ENCODE measurements at regions not wholly inside any gene's neighbourhood (a gene's known extent, or its start where the extent isn't known, plus 50 kb on each side); places are given as distances from the start of the nearest gene placed in this dataset.

GRCh38 chr12:90020436-90020835 is 311.8 kb upstream of the ATP2B1 start:
- no peak for DNase-seq

GRCh38 chr12:90020014-90020413 is 311.4 kb upstream of the ATP2B1 start:
- DNase-seq: no peak

DNA sequence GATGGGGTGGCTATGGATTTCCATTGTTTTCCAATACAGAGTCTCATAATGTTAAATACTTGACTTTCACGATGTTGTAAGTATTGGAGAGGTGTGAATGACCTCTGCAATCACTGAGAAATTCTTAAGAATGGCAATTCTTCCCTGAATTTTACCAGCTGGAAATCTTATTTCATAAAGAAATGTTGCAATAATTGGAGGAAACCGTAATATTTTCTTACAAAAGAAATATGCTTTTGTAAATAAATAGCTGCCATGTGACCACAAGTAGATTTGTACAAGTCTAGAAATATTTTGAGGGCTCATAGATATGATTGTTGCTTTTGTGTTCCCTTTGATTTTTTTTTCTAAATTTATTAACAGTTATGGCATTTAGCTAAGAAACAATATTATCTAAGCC is 308.7 kb upstream of the ATP2B1 start:
- DNase-seq: no peak

GRCh38 chr12:90015228-90015627 is 306.6 kb upstream of the ATP2B1 start:
- DNase-seq: no peak

GRCh38 chr12:90013409-90013808 is 304.8 kb upstream of the ATP2B1 start:
- DNase-seq: no peak

DNA sequence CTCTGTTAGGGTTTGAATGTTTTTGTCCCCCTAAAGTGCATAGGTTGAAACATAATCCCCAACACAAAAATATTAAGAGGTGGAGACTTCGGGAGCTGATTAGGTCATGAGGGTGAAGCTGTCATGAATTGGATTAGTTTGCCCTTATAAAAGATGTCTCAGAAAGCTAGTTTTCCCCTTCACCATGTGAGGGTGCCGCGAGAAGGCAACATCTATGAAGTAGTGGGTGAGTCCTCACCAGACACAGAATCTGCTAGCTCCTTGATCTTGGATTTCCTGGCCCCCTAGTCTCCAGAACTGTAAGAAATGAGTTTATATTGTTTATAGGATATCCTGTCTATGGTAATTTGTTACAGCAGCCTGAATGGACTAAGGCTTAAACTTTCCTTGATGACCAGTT is 301.5 kb upstream of the ATP2B1 start:
- DNase-seq: no peak

GRCh38 chr12:90008277-90008676 is 299.6 kb upstream of the ATP2B1 start:
- DNase-seq: no peak

DNA sequence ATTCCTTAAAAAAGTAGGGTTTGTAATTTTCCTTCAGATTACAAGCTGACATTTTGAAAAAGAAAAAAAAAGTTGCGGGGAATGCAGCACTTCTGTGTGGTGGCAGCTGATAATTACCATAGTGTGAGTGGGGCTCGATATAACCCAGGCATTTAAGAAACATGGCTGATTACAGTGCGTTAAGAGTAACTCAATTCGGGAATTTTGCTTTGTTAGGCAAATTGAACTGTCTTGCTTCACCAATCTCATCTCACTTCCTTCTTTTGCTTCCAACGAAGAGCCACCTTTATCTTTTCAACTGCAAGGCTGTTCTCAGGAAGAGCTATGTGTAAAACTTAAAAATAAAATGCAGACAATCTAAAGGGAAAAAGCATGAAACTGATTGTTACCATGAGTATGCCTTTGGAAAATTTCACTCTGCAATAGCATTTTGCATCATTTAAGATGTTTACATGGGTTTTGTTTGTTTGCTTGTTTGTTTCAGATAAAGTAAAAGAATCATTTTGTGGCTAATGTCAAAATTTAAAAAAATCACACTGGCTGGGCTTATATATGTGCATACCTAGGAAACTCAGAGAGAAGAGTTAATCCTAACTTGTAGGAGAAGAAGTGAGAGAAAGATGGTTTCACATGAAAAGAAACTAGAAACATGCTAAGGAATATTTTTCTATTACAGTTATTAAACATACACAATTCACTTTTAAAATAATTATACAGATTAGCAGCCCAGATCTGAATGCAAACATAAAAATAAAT is 295.9 kb upstream of the ATP2B1 start:
- DNase-seq: no peak

GRCh38 chr12:90003688-90004087 is 295.1 kb upstream of the ATP2B1 start:
- no peak for DNase-seq

GRCh38 chr12:90000721-90001120 is 292.1 kb upstream of the ATP2B1 start:
- DNase-seq: no peak

DNA sequence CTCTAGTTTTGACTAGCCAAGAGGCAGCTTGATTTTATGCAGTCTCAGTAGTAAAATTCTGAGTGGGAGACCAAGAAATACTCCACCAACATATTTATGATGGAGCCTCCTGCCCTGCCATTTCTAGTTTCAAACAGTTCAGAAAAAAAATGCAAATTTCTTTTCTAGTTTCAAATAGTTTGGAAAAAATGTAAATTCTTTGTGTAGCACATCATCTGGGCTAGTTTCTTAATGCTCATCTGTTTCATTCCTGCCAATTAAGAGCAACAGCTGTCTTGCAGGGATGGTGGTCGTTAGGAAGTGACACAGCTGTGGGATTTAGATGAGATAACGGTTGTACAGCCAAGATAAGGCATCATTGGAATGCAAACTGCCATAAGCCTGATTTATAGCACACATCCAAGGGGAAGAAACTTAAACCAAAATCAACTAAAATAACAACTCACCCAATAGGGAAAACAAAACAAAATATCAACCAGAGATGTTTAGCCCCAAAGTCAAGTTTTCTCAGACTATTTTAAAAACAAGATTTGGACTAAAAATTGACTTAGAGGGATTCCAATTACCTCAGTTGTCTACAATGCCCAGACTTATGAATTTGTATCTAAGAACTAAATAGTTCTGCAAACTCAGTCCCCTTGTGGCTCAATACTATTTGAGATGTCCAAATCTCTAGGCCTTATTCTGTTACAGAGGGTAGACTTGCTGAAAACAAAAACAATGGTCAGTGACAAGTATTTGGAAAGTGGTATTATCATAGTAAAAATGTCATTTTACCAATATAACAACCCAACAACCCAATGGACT is 291.3 kb upstream of the ATP2B1 start:
- DNase-seq: no peak

DNA sequence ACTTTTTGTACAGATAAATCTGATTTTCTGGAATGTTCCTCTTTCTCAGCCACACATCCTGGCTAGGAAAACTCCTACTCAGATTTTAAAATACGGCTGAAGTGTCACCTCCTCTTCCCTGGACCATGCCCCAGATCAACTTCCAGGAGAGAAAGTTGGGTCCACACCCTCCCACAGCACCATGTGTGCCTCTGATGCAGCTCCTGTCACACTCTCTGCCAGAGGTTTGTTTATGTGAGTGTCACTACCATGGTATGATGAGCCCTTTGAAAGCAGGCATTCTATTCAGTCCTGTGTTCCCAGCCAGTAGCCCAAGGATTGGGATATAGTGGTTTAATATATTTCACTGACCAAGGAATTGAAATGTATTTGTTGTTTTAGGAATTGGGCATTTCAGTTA is 287.2 kb upstream of the ATP2B1 start:
- DNase-seq: no peak

DNA sequence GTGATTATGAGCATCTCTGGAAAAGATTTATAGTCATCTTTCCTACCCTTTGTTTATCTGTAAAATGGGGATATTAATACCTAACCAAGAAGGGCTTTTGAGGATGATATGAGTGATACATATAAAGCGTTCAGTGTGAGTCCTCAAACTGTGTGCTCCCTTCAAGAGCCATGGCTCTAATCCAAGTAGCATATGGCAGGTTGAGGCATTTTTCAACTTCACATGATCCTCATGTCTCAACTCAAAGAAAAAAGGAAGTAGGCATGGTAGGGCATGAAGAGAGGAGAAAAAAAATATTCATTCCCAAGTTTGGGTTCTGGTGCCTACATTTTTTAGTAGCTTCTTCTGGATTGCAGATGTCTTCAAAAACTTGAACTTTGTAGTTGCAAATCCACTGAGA is 286.3 kb upstream of the ATP2B1 start:
- DNase-seq: no peak

- no peak for DNase-seq
Measured at GRCh38 chr12:89993632-89994031, 285.0 kb upstream of the ATP2B1 start.

- DNase-seq: no peak
Measured at GRCh38 chr12:89992668-89993451, 284.2 kb upstream of the ATP2B1 start.

DNA sequence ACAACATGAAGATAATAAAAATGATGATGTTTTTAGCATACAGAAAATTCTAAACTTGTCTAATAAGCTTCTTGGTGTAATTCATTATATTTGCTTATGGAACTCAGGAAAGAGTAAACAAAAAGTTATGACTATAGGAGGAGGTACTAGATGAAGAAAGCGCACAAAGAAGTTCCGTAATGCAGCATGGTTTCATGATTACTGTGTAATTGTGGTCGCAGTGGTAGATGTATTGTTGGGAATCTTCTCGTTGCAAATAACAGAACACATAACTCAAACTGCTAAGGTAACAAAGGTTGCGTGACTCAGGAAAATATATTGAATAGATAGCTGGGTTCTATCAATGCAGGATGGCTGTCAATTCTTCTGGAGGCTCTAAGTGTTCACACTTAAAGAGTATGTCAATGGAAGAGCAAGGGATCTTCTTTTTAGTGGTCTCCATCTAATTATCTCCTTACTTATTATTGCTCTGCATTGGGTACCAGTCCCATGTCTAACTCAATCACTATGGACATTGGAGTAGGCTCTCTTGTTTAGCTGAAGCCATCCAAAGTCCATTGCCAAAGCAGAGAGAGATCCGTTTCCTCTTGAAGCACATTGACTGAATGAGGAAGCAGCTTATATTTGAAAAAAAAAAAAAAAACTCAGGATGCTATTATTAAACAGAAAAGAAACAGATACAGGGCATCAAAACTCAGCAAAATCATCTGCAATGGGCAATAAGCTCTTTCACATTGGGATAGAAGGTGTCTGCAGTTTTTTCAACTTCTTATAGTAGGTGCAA is 283.4 kb upstream of the ATP2B1 start:
- no peak for DNase-seq

- DNase-seq: no peak
Measured at GRCh38 chr12:89988188-89988915, 279.7 kb upstream of the ATP2B1 start.

GRCh38 chr12:89985935-89986334 is 277.3 kb upstream of the ATP2B1 start:
- no peak for DNase-seq

GRCh38 chr12:89984846-89985245 is 276.2 kb upstream of the ATP2B1 start:
- DNase-seq: no peak

DNA sequence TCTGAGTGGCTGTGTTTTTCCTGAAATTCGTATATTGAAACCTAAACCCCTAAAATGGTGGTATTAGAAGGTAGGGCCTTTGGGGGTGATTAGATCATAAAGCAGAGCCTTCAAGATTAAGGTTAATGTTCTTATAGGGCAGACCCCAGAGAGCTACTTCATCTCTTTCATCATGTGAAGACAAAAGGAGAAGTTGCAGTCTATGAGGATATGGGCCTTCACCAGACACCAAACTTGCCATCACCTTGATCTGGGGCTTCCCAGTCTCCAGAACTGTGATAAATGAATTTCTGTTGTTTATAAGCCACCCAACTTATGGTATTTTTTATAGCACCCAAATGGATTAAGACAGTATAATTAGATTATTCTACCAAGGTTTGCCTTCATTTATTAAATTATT is 275.0 kb upstream of the ATP2B1 start:
- DNase-seq: no peak

- no peak for DNase-seq
Measured at GRCh38 chr12:89980236-89980635, 271.6 kb upstream of the ATP2B1 start.
